GM21737 (cell line): ENCODE measurements at regions not wholly inside any gene's neighbourhood (a gene's known extent, or its start where the extent isn't known, plus 50 kb on each side); places are given as distances from the start of the nearest gene placed in this dataset.

Source experiments
- ATAC-seq: cut with Tn5 transposase; IDR thresholded peaks from one replicate; pipeline ENCODE4 v1.9.1; 2021; ENCODE audit warnings: mild to moderate bottlenecking, moderate library complexity; ENCODE audit not compliant: unreplicated experiment

DNA sequence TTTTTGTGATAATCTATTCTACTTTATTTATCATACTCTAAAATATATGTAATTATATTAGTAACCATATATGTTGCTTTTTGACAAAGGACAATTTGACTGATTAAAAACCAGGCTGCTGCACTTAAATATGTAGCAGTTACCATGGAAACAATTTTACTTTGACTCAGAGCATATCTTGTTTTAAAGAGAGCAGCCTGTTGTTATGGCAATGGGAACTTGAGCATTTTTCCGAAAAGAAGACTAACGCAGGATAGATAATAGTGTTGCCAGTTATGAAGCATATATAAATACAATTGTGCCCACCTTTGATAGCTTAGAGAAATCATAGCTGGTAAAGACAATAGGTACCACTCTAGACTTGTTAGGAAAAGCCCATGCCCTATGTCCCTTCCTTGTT is 283.0 kb downstream of the GASK1B start:
- no peak for ATAC-seq

DNA sequence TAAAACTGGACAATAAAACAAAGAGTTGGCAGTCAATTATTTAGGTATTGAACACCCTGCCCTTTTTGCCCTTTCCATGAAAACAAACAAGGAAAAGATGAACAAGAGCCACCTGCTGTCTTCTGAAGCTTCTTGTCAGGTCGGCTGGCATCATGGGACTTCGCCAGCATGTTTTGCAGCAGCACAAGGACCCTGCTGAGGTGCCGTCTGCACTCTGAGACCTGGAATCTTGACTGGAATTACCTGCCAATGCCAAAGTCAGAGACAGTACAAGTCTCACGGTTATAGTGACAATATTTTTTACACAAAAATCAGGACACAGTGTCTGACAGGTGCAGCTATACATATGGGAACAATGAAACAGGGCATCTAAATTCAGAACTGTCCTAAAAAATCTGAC is 284.5 kb downstream of the GASK1B start:
- no peak for ATAC-seq

DNA sequence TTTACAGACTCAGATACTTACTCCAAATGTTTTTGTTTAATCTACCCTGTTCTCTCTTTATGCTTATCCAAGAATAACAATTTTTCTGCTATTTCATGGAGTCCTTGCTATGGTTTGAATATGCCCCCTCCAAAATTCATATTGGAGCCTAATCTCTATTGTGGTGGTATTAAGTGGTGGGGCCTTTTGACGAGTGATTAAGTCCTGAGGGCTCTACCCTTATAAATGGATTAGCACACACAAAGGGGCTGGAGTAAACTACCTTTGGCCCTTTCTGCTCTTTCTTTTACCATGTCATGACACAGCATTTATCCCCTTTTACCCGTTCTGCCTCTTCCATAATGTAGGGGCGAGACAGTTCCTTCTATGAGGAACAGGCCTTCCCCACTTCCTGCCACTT is 285.5 kb downstream of the GASK1B start:
- no peak for ATAC-seq

DNA sequence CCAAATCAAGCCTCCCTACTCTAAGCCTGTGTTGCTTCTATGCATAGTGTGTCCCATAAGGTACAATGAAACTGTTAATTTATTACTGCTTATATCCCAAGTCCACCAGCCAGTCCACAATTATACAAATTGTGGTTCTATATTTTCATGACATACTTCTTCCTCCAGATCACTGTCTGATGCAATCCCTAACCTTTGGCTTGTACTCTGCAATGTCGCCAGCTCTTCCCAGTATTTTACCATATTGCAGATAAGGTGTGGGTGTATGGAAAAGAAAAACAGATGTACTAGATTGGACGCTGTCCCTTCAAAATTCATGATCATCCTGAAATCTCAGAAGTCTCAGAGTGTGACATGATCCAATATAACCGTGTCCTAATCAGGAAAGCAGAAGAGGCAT is 286.2 kb downstream of the GASK1B start:
- no peak for ATAC-seq

DNA sequence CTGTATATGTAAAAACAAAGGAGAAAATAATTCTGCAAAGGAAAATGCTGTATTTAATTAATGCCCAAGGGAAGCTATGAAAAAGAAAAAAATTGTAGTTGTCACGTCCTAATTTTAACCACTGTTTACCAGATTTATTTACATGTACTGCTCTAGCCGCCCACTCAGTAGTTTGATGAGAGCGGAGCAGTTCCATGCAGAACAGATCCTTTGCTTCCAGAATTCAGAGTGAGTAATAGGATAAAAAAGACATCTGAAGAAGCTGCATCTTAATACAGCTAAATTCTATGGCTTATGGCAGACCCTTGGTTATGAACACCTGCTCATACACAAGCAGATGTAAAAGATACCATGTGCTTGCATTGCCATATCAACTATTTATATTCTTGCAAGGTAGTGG is 287.0 kb downstream of the GASK1B start:
- ATAC-seq: no peak

DNA sequence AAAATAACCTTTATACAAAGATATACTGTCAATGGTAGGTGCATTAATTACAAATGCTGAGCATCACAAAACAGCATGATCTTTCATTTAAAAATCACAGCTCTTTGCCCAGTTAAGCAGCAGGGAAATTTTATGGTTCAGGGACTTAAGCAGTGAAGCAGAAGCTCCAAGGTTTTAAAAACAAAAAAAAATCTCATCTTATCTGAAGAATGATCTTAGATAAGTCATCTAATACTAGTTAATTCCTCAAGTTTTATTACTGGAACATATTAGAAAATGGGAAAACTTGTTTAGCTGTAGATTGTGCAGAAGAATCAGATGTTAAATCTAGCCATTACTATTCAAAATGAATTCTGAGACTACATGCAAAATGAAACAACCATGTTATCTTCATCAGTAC is 289.9 kb downstream of the GASK1B start:
- ATAC-seq: no peak

DNA sequence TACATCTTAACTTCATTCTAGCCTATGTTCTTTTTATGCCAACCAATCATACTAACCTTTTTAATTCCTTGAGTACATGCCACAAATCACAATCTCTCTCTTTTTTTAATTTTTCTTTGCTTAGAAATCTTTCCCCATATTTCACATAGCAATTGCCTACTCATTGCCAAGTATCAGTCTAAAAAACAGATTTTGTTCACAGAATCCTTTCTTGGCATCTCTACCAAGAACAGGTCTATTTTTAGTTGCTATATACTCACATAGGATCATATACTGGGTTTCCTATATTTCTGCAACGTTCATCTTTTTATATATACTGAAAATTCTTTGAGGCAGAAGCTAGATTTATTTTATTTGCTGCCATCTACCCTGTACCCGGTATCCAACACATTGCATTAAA is 292.1 kb downstream of the GASK1B start:
- no peak for ATAC-seq

DNA sequence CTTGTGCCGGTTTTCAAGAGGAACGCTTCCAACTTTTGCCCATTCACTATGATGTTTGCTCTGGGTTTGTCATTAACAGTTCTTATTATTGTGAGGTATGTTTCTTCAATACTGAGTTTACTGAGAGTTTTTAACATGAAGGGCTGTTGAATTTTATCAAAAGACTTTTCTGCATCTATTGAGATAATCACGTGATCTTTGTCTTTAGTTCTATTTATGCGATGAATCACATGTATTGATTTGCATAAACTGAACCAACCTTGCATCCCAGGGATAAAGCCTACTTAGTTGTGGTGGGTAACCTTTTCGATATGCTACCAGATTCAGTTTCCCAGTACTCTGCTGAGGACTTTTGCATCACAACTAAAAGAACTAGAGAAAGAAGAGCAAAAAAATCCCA is 318.0 kb downstream of the GASK1B start:
- no peak for ATAC-seq

DNA sequence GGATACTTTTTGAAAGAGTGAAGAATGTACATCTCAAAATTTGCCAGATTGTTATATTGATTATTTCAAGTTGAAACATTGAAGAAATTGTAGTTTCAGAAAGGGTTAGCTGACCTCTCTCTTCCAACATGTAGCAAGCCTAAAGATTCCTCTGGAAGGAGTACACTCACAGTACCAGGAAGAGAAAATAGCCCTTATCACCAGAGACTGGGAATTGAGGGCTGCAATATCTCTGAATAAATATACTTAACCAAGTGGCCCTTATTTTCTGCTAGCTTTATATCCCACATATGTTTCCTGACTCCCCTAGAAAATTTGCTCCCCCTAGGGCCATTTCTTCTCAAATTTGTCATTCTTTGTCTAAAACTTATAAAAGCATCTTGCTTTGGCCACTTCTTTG is 332.2 kb downstream of the GASK1B start:
- no peak for ATAC-seq

DNA sequence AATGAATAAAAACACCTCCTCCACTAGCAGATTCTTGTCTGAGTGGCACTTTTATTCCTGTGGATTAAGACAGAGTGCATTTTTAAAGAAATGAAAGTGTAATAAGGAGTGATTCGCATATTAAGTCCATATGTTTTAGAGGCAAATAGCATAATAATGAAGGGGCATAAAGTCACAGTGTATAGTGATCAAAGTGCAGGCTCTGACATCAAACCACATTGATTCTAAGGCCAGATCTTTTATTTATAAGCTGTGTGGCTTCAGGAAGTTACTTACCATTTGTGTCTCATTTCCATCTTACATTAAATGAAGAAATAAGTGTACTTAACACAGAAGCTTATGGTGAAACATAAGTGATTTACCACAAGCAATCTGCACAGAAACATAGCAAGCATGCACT is 332.8 kb downstream of the GASK1B start:
- no peak for ATAC-seq

DNA sequence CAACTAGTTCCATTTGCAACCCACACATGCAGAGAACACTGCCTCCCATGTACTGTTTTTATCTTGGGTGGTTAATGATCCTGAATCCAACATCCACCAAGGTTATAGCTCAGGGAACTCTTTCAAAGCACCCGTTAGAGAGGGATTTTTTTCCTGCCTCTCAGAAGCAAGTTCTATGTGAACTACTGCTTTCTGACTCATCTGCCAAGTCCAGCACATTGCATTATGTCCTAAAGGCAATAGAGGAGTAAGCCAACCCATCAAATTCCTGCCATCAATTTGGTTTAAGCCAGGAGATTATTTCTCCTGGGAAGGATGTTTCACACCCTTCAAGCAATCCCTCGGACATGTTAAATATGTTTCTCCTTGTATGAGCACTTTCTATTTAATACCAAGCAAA is 334.5 kb downstream of the GASK1B start:
- ATAC-seq: no peak

DNA sequence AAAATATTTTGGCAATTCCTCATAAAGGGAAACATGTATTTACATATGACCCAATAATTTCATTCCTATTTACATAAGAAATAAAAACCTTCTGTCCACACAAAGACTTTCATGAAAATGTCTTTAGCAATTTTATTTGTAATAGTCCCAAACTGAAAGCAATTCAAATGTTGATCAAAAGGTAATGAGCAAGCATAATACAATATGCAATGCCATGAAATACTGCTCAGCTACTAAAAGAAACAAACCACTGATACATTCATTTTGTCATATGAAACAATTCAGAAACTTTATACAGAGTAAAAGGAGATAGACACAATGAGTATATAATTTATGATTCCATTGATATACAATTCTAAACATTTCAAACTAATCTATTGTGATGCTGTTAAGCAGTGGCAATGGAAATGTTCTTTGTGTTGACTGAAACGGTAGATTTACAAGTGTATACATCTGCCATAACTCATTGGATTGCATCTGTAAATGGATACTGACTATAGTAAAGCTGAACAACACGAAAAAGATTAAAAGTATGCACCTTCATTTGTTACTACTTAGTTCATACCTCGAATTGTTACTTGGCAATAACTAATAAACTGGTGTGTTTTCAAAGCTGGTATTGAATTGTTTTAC is 335.6 kb downstream of the GASK1B start:
- ATAC-seq: no peak

DNA sequence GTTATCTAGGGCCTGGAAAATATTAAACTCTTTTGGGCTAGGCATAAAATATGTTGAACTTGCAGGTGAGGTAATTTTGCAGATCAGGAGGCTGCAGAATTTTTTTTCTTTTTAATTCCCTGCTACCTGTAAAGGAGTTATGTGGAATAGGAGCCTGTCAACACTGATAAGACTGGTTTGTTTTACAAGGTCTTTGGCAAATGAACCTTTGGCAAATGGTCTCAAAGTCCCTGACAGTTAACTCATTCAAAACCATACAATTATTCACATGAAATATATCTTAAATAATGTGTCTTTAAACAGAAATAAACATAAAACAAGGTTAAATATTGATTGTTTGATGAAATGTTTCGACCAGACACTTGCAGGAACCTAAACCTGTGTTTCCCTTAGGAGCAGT is 340.2 kb downstream of the GASK1B start:
- ATAC-seq: no peak

DNA sequence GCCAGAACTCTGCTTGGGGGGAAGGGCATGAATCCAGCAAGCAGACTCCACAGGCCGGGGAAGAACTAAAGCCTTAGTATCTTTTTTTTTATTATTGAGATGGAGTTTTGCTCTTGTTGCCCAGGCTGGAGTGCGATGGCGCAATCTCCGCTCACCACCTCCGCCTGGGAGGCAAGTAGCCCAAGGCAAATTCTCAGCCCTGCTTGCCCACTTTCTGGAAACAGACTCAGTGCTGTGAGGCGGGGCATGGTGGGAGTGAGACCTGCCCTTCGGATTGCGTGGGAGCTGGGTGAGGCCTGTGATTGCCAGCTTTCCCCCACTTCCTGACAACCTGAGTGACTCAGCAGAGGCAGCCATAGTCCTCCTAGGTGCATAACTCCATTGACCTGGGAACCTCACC is 348.8 kb downstream of the GASK1B start:
- no peak for ATAC-seq

DNA sequence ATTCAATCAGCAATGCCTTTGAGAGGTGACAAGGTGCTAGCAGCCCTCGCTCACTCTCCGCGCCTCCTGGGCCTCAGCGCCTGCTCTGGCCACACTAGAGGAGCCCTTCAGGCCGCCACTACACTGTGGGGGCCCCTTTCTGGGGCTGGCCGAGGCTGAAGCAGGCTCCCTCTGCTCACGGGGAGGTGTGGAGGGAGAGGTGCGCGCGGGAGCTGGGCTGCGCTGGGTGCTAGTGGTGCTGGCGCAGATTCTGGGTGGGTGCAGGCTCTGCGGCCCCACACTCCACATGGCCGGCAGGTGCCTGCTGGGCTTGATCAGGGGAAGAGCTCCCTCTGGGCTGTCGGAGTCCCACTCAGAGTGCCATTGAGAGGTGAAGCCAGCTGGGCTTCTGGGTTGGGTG is 351.0 kb downstream of the GASK1B start:
- no peak for ATAC-seq

DNA sequence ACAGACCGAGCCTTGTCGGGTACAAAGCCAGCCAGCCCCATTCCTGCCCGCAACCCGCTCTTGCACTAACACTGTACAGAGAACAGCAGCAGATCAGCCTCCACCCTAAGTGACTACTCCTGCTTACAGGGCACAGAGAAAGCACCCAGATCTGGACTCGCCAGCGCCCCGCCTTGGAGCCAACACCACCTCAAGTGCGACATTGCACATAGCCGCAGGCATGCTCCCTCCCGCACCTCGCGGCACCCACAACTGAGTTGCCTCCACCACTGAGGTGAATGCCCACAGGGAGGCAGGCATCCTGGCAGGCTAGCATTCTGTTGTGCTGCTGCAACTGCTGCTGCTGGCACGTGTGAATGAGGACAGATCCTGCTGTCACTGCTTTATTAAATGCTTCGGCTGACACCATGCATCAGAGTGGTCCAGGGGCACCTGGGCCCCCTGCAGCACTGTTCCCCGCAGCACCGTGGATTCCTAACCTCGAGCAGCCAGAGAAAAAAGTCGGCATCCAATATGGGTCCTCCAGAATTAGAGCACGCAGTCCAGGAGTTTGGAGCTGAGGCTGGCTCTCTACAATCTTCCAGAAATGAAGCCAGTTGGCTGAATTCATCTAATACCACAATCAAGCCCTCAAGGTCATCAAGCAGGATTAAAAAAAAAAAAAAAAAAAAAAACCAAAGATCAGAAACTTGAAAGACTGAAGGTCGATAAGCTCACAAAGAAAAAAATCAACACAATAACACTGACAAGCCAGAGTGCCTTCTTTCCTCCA is 352.9 kb downstream of the GASK1B start:
- no peak for ATAC-seq

DNA sequence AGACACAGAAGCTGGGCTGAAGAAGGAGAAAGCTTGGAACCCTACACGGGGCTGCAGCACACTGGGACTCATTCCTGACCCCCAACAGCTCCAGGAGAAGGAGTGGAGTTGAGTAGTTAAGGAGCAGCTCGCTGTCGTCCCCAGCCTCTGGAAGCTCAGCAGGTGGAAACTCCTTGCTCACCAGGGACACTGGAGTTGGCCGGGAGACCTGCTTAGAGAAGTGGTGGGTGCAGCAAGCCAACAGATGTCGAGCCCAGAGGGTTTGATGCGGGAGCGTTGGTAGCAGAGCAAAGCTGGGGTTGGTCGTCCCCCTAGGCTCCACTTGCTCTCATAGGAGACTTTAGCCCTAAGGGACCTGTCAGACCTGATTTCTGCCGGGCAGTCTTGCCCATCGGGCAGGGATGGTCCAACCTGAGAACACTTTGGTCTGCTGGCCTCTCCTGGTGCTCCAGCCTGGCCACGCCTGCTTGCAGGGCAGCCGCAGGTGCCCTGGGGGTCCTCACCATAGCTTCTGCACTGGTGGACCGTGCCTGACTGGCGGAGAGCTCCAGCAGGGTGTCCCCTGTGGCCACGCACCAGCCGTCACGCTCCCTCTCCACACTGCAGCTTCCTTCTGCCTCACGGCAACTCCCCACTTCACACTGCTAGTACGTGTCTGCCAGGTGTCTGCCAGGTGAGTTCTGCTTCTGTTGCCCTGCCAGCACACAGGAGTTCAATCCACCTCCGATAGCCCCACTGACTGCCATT is 353.7 kb downstream of the GASK1B start:
- no peak for ATAC-seq

DNA sequence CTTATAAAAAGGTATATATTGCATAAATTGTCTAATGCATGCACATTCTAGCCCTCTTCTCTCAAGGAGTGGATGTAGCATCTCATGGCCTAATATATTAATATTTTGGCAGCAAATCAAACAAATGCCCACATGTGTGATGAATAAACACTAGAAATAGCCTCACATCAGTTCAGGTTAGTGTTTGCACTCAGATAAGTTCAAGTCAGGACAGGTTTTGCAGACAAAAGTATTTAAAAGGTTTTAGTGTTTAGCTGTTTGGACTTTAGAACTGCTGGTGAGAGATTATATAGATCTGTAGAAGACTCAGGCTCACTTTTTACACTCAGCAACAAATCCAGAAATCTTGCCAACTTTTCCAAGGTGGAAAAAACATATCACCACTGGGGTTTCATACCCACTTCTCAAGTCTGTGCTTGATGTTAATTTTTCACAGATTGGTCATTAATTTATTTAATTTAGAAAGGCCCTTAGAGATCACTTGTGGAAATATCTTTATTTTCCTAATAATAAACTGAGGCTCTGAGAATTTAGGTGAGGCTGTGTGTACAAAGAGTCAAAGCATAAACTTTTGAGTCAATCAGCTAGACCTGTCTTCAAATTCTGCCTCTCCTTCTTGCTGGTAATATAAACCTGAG is 362.6 kb downstream of the GASK1B start:
- ATAC-seq: no peak

DNA sequence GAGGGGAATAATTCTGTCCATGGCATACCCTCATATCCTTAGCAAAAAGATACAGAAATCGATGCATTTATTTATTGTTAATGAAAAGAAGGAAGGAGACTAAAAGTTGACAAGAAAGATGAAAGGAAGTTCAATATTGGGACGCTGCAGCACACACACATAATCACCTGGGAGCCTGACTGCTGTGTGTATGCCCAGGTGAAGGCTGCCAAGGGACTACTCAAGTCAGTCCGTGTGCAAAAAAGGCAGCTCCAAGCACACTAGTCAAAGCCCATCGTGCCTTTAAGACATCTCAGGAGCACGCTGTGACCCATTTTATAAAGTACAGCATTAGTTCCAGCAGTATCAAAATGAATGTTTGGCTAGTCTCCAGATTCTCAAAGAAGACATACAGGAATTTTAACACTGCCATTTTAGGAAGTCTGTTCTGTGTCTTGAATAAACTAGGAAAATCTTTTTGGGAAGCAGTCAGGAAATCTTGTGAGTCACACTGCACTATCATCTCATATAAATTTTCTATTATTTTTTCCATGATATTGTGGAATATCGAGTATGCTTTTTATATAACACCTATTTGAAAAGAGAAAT is 363.9 kb downstream of the GASK1B start:
- no peak for ATAC-seq

DNA sequence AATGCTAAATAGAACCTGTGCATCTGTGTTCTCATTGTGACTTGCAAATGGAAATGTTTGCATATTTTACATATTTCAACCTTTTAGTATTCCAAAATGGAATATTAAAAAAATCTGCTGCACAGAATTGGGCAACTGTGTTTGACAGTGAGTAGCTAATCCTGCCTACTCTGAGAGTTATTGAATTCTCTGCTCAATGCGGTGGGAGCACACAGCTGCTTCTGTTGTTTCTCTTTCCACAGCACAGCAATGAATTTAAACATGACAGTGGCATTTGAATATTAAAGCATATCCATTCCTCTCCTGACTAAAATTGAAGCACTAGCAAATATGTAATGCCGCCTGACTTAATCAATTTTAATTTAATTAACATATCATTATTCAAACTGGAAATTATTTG is 366.6 kb downstream of the GASK1B start:
- no peak for ATAC-seq

DNA sequence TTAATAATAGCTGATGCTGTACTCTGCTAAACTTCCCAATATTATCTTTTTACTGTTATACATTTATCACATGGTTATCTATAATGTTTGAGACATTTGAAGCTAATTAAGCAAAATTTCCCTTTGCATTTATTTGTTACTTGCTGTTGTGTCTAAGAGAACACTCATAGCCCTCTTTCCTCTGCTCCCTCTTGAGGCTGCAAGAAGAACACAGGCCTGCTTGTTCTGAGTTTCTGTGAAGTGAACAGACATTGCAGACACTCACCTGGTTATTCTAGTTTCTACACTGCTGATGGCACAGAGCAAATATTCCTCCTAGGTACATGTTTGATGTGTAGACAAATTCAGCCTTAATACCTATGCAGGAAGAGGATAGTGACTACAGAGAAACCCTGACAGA is 367.8 kb downstream of the GASK1B start:
- no peak for ATAC-seq
